ENCODE measurements at regions not wholly inside any gene's neighbourhood (a gene's known extent, or its start where the extent isn't known, plus 50 kb on each side); places are given as distances from the start of the nearest gene placed in this dataset.

DNA sequence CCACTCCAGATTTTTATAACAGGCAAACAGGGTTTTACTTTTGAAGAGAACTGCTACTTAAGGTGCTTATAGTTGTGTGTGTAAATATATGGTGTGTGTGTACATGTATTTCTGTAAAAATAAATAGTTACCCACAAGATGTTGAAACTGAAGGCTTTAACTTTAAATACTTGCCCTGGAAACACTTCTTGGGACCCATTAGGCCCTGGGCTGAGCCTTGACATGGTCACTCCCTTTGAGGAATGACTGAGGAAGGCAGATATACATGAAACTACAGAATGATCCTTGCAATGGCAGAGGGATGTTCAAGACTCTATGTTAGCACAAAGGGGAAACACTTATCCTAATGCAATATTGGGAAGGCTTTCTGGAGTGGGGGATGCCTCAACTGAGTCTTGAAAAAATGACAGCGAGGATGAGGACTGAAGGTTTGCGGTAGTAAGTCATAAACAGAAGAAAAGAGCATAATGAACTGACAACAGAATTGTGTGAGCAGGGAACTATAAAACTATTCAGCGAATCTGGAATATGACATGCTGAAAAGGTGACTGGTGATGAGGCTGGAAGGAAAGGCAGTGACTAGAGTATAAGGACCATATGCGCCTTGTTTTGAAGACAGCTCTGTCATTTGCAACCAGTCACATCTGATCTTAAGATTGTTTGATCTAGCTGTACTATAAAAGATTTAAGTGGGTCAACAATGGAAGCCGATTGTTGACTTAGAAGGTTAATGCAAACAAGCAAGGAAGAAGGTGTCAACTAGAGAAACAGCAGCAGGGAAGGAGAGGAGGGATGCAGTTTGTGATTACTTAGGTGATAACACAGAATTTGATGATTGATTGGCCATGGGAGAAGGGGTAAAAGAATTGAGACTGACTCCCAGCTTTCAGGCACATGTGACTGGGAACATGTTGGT lies 64.4 kb upstream of the COL21A1 start:
- Histone ChIP-seq H3K9ac (ENCODE audit: low read depth, low read length, poor library complexity, severe bottlenecking) (no peak overlapping the region), H4K20me1 (ENCODE audit: insufficient read depth, low read length, poor library complexity, severe bottlenecking) (no peaks in the 10 kb centered on the region), H3K79me2 (ENCODE audit: insufficient read depth, low read length) (no peaks in the 10 kb centered on the region), H3K36me3 (ENCODE audit: insufficient read depth, low read length) (no peaks in the 10 kb centered on the region), H3K9me2 (replicated peaks; ENCODE audit: low read depth, low read length) (no peaks in the 10 kb centered on the region), H3K4me1 (ENCODE audit: insufficient read depth, low read length, poor library complexity, severe bottlenecking) (no peaks in the 10 kb centered on the region), H3K9me3 (ENCODE audit: insufficient read depth, low read depth, low read length) (no peaks in the 10 kb centered on the region), H2AFZ (ENCODE audit: low read length) (no peak overlapping the region), H3K4me2 (ENCODE audit: low read depth, low read length, poor library complexity, severe bottlenecking) (no peak overlapping the region), H3F3A (ENCODE audit: low read depth) (no peaks in the 10 kb centered on the region), H3K4me3 (ENCODE audit: low read length, poor library complexity, severe bottlenecking) (no peak overlapping the region), H3K27me3 (ENCODE audit: insufficient read depth, low read length, poor library complexity, severe bottlenecking) (no peaks in the 10 kb centered on the region)
- TF ChIP-seq CTCF (conservative IDR thresholded peaks at IDR 0.05; ENCODE audit: low read length) (no peak), EZH2phosphoT487 (IDR thresholded peaks at IDR 0.05; ENCODE audit: borderline replicate concordance) (no peak)

DNA sequence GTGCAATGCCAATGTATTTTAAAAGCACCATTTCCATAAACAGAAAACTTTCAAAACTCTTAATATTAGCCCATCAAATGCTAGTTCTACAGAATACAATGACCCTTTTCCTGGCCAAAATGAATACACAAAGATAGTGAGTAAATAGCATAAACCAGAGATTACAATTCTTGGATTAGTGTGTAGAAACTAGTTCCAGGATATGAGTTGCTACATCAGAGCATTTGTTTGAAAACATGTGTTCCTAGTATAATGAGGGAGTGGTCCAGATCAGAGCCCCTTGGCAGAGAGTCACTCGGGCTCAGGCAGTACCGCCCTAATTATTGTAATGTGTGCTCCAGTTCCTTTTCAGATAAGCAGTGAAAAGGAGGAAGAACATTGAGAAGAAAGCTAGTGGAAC lies 63.7 kb upstream of the COL21A1 start:
- no peaks in the 10 kb centered on the region for H3F3A ChIP-seq (ENCODE audit: low read depth)
- H4K20me1 ChIP-seq (ENCODE audit: insufficient read depth, low read length, poor library complexity, severe bottlenecking), result no peaks in the 10 kb centered on the region
- no peak overlapping the region for H3K4me2 ChIP-seq (ENCODE audit: low read depth, low read length, poor library complexity, severe bottlenecking)
- no peak overlapping the region for H3K9ac ChIP-seq (ENCODE audit: low read depth, low read length, poor library complexity, severe bottlenecking)
- H3K36me3 ChIP-seq (ENCODE audit: insufficient read depth, low read length), result no peaks in the 10 kb centered on the region
- H2AFZ ChIP-seq (ENCODE audit: low read length), result no peak overlapping the region
- H3K27me3 ChIP-seq (ENCODE audit: insufficient read depth, low read length, poor library complexity, severe bottlenecking), result no peaks in the 10 kb centered on the region
- H3K9me3 ChIP-seq (ENCODE audit: insufficient read depth, low read depth, low read length), result no peaks in the 10 kb centered on the region
- no peaks in the 10 kb centered on the region for H3K79me2 ChIP-seq (ENCODE audit: insufficient read depth, low read length)
- no peaks in the 10 kb centered on the region for H3K4me1 ChIP-seq (ENCODE audit: insufficient read depth, low read length, poor library complexity, severe bottlenecking)
- no peaks in the 10 kb centered on the region for H3K9me2 ChIP-seq (replicated peaks; ENCODE audit: low read depth, low read length)
- H3K4me3 ChIP-seq (ENCODE audit: low read length, poor library complexity, severe bottlenecking), result no peak overlapping the region
- no peak for TF ChIP-seq EZH2phosphoT487 (IDR thresholded peaks at IDR 0.05; ENCODE audit: borderline replicate concordance)
- no peak for TF ChIP-seq CTCF (conservative IDR thresholded peaks at IDR 0.05; ENCODE audit: low read length)

GRCh38 chr6:56310241-56310640 lies 62.9 kb upstream of the COL21A1 start:
- H3K4me3 ChIP-seq (ENCODE audit: low read length, poor library complexity, severe bottlenecking), result no peak overlapping the region
- no peaks in the 10 kb centered on the region for H3K9me2 ChIP-seq (replicated peaks; ENCODE audit: low read depth, low read length)
- H3K79me2 ChIP-seq (ENCODE audit: insufficient read depth, low read length), result no peaks in the 10 kb centered on the region
- no peaks in the 10 kb centered on the region for H3K4me1 ChIP-seq (ENCODE audit: insufficient read depth, low read length, poor library complexity, severe bottlenecking)
- H3F3A ChIP-seq (ENCODE audit: low read depth), result no peaks in the 10 kb centered on the region
- no peaks in the 10 kb centered on the region for H4K20me1 ChIP-seq (ENCODE audit: insufficient read depth, low read length, poor library complexity, severe bottlenecking)
- no peak overlapping the region for H2AFZ ChIP-seq (ENCODE audit: low read length)
- no peaks in the 10 kb centered on the region for H3K27me3 ChIP-seq (ENCODE audit: insufficient read depth, low read length, poor library complexity, severe bottlenecking)
- no peak for TF ChIP-seq CTCF (conservative IDR thresholded peaks at IDR 0.05; ENCODE audit: low read length)
- no peak for TF ChIP-seq EZH2phosphoT487 (IDR thresholded peaks at IDR 0.05; ENCODE audit: borderline replicate concordance)
- H3K4me2 ChIP-seq (ENCODE audit: low read depth, low read length, poor library complexity, severe bottlenecking), result no peak overlapping the region
- H3K36me3 ChIP-seq (ENCODE audit: insufficient read depth, low read length), result no peaks in the 10 kb centered on the region
- no peak overlapping the region for H3K9ac ChIP-seq (ENCODE audit: low read depth, low read length, poor library complexity, severe bottlenecking)
- H3K9me3 ChIP-seq (ENCODE audit: insufficient read depth, low read depth, low read length), result no peaks in the 10 kb centered on the region

Measured in Loucy (cell line).